ENCODE measurements at regions not wholly inside any gene's neighbourhood (a gene's known extent, or its start where the extent isn't known, plus 50 kb on each side); places are given as distances from the start of the nearest gene placed in this dataset.
A peak's percentile ranks its signal among the peaks of the same experiment; 100 is the strongest.
"Not testable (repeated sequence)": the region's sequence is repeated elsewhere in the genome, so short reads cannot be mapped to it uniquely, and the experiment has no call there.

DNA sequence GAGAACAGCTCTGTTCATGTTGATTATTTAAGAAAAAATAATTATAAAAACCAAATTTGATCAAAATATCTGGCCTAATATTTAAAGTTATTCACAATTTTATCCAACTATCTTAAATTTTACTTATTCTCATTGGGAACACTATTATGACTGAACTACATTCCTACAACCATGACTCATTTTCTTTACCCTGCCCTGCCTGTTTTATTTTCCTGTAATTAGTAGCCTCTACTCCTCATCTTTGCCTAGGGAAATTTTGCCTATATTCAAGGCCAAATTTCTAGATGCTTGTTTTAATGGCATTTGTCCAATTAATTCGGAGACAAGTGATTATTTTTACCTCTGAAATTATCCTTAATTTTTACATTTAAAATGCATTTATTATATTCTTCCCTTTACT lies 289.7 kb upstream of the TMEM229A start:
- no peak for DNase-seq

DNA sequence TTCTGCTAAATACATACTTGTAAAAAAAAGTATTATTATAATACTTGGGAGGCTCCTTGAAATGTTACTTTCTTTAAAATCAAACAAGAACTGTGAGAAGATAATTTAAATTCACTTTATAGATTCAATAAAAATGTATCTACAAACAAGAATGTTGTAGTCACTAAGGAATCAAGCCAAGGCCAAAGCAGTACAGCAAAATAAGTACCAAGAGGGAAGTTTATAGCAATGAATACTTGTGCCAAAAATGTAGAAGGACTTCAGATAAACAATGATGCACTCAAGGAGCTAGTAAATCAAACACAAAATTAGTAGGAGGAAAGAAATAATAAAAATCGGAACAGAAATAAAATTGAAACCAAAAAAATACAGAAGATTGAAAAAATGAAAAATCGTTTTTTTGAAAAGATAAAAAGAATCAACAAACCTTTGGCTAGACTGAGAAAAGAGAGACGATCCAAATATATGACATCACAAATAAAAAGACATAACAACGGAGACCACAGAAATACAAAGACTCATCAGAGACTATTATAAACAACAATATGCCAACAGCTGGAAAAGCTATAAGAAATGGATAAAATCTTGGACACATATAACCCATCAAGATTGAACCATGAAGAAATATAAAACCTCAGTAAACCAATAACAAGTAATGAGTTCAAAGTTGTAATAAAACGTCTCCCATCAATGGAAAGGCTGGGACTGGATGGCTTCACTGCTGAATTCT lies 286.0 kb upstream of the TMEM229A start:
- DNase-seq: no peak

DNA sequence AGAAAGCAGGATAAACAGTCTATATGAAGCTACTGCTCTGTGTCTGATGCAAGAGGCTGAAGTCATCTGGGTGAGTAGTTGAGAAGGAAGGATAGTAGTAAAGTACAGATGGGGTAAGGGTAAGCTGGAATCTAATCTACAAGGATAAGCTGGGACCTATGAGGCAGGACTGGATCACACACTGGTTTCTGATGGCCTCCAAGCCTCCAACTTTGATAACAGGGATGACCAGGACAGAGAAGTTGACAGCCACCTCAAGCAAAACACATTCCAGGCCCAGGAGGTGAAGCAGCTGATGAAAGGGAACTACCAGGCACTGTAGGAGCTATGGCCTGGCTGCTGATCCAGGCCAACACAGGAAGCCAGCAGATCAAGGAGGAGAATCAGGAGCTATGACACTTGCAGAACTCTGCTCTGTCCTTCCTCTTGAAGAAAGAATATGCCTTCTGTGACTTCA lies 278.1 kb upstream of the TMEM229A start:
- no peak for DNase-seq

DNA sequence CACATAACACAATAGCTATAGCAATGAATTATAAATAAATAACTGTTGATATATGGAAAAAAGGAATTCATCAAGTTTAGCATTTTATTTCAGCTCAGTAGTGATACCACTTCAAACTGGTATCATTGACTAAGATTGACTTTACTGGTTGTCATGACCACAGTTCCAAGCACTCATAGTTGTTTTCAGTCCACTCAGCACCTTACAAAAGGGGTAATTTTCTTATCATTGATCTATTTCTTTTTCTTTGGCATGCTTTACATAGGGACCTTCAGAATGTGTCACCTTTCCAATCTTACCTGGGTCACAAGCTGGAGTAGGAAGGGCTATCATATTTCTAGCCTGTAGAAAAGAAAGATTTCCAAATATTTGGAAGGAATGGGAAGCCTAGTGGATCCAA lies 275.5 kb upstream of the TMEM229A start:
- no peak for DNase-seq

DNA sequence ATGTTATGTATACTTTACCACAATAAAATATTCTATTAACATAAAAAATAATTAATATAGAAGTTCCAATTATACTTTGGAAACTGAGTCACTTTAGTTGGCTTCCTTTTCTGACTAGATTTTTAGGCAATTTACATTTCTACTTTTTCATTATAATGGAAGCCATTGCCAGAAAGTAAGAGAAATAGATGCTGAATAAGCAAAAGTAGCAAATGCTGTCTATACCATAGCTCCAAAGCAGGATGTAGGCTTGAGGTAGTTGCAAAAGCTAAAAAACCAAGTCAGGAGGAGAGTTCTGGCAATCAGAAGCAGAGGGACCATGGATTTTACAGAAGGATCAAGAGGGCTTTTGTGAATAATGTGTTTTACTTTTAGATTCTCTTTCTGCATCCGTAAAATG lies 262.4 kb upstream of the TMEM229A start:
- no peak for DNase-seq

DNA sequence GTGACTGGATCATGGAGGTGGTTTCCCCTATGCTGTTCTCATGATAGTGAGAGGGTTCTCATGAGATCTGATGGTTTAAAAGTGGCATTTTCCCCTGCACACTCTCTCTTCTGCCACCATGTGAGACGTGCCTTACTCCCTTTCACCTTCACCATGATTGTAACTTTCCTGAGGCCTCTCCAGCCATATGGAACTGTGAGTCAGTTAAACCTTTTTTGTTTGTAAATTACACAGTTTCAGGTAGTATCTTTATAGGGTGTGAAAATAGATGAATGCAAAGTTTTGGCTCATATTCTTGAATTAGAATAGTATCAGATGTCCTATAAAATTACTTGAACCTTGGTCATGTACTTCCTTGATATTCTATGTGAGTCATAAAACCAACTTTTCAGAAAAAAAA lies 252.1 kb upstream of the TMEM229A start:
- no peak for DNase-seq

DNA sequence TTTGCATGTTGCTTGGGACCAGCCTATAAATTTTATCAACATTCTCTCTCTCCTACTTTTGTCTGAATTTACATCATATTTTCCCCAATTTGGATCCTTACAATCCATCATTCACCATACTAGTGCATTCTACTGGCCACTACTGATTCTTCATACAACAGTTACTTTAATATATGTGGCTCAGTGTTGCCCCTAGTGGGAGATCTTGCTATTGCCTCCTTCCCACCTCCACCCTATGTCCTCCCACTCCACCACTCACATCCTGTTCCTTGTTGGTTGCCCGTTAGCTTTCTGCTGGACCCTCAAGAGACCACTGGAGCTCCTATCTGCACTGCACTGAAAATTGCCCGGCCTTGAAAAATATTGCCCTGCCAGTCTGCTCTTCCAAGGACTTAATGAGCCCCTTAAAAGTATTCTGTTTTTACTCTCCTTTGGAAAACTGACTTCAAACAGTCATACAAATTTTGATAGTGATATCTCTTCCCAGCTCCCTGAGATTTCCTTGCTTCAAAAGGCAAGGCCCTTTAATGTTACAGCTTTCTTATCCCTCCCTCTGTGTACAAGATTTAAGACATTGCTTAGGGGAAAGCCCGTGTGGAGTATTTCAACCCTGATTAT lies 243.2 kb upstream of the TMEM229A start:
- DNase-seq: peak; percentile 7

DNA sequence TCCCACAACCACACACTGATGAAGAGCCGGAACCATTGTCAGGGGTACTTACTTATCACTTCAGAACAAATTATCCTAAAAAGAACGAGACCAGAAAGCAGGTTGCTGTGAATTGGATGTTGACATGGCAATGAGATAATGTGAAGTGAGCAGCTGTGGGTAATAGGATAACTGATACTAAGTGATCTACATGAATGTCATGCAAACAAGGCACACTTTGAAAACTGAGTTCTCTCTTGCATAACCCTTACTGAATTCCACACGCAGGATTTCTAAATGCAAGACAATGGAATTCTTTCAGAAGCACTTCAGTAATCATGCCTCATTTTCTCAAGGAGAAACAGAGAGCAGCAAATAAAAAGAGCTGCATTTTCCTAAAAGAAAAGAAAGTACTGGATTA lies 242.5 kb upstream of the TMEM229A start:
- DNase-seq: peak; percentile 67

DNA sequence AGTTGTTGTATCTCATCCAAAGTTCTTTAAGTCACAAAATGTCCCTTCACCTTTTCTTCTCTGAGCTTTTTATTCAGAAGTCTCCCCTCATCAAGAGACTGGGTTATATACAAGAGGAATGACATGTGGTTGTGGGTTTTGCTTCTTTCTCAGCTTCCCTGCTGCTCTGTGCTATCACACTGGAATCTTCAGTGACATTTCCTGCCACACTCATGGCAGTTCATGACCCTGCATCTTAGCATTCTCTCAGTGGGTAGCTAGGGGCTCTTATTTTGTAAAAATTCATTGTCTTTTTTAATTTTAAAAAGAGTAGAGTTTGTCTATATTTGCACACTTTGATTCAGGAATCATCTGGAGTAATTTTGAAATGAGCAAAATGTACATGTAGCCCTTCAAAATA lies 236.9 kb upstream of the TMEM229A start:
- DNase-seq: no peak

DNA sequence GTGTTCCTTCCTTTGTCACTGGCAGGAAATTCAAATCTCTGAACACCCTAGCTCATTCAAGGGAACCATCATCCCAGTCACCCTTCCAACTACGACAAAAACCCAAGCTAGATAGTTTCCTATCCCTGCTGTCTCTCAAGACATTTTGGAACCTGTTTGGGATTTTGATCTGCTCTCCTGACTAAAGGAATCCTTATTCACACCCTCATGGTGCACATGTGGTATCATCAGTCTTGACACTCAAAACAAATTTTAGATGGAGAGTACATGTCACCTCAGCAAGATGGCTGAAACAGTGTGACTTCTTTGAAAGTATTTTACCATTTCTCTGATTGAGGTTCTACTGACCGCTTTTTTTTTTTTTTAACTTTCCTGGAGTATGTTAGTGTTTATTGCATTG lies 234.3 kb upstream of the TMEM229A start:
- DNase-seq: no peak

DNA sequence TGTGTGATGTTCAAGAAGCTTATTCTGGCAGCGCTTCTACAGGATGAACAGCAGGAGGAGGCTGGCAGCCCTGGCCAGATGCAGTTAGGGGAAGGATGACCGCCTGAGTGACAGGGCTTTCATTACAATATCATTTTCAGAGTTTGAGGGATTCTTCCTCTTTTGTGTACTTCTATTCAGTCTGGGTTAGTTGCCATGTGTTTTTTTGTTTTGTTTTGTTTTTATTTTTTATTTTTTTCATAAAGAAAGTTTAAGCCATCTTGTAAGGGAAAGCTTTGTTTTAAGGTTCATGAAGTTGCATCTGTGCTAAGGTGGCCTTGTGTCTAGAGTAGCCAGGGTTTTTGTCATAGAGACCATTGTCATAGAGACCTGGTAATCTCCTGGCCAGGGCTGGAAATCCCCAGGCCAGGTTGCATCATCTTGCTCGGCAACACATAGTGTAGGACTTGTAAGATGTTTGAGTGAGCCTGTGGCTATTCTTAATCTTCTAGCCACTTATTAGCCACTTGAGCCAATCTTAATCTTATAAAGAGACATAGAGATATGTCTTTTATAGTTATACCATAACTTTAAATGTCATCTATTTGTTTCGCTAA lies 230.5 kb upstream of the TMEM229A start:
- DNase-seq: no peak

DNA sequence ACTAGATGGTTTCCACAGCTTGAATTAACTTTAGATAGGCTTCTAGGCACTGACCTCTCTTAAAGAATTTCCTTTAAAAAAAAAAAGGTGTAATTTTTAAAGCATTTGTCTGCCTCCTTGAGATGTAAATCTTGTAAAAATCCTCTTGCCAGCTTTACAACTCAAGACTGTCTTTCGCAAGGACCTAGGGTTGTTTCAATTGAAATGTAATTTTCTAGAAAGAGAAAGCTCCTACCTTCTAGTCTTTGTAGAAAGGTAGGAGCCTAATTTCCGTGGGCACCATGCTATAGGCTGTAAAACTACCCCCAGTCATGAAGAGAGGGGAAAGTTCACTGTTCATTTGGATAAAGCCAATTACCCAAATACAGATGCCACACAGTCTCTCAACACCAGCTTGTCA lies 228.8 kb upstream of the TMEM229A start:
- DNase-seq: no peak

DNA sequence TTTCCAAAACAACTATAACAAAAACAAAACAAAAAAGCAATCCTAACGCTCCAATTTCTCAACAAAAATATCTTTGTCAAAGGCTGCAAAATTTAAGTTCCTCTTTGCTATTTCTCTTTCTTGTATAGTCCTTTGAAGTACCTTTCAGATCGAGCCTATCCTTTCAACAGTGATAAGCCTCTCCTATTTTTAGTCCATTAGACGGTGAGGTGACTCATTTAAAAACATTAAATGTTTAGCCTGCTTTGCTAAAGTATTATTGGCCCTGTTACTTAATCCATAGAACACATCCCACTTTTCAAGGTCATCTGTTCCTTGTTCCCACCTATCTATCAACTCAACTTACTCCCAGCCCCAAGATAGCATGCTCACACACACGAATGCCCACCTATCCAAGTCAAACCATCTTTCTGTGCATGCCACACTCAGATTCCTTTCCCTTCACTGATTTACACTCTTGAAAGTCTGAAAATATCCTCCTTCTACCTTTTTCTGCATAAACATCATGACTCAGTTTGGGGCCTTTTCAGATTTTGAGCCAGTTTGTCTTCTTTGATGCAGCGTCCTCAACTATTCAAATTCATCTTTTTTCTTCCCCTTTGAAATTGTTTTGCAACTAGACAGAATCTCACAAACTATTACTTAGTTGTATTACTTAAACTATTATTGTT lies 224.9 kb upstream of the TMEM229A start:
- no peak for DNase-seq

DNA sequence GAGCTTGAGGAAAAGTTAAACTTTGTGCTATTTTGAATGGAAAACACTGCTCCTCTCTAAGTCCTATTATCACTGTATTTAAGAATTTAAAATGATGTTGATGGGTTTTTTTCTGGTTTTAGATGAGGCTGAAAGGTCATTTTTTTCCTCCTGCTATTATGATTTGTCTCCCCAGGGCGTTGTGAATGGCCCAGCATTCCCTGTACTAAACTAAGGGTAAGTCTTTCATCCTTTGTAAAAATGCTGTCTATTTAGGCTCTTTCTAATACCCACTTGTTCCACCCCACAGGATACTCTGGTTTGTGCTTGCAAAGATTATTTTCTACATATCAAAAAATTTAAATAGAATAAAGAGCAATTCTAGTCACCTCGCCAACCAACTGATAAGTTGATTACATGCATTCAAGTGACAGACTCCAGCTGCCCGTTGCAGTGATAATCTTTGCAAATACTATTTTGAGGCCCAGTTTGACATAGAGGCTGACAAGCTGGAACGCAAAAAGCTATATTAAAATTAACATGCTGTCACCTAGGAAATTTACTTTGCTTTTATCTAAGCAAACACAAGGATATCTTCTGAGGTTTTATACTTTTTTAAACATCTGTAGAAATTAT lies 222.3 kb upstream of the TMEM229A start:
- DNase-seq: no peak

DNA sequence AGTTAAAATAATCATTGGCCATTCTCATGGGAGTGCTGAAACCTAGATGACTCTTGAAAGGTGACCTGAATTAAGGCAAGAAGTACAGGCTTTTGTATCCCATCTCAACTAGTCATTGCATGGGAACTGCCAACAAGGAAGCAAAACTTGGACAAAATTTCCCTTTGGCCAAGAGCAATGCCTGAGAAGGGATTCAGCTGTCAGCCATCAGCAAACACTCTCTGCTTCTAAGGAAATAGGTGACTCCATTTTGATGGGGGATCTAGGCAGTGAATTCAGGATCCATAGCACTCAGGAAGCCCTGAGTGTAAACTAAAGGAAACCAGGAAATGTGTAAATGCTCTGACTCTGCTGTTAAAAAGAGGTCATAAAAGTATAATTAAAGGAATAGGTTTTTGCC lies 221.5 kb upstream of the TMEM229A start:
- no peak for DNase-seq

DNA sequence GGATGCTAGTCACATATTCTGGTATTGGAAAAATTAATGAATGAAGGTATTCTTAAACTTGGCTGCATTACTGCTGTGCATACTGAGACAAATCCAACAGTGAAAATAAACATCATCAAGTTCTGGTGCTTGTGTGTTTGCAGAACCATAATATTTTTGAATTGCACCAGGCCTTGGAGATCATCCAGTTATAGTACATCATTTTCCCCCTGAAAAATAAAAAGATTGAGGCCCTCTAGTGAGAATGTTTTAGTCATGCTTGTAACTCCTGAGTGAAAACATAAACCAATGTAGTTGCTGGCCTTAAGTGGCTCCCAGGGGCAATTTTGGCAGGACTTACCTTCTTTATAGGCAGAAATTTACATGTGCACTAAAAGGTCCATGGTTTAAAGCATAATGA lies 218.8 kb upstream of the TMEM229A start:
- DNase-seq: no peak

DNA sequence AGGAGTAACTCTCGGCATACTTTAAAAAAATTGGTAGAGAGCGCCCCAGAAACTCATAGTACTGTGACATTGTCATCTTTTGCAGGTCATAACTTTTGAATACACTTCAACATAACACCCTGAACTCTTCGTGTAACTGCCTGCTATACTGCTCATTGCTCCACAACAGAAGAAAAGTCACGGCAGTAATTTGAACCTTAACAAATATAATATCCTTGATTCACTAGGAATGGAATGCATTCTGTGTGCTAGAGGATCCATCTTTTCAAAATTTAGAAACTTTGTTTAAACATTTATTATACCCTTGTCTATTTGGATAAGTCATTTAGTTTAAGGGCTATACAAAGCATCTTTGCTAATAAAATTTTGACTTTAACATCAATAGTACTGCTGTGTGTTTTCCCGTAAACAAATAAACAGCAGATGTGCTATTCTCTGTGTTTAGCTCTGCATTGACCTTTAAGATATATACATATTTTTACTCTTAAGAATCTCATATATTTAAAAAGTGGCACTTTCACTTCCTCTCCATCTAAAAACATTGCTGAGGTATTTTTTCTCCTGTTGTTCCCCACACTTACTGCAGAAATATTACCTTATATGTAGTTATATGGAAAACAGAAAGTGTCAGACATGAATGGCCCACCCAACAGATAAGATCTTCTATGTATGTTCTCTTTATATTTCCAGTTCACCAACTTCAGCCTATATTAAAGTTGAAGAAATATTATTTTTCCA lies 217.6 kb upstream of the TMEM229A start:
- DNase-seq: no peak

DNA sequence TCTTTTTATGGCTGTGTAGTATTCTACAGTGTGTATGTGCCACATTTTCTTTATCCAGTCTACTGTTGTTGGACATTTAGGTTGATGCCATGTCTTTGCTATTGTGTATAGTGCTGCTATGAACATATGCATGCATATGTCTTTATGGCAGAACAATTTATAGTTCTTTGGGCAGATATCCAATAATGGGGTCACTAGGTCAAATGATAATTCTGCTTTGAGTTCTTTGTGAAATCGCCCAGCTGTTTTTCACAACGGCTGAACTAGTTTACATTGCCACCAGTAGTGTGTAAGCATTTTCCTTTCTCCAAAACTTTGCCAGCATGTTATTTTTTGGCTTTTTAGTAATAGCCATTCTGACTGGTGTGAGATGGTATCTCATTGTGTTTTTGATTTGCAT lies 214.8 kb upstream of the TMEM229A start:
- no peak for DNase-seq

DNA sequence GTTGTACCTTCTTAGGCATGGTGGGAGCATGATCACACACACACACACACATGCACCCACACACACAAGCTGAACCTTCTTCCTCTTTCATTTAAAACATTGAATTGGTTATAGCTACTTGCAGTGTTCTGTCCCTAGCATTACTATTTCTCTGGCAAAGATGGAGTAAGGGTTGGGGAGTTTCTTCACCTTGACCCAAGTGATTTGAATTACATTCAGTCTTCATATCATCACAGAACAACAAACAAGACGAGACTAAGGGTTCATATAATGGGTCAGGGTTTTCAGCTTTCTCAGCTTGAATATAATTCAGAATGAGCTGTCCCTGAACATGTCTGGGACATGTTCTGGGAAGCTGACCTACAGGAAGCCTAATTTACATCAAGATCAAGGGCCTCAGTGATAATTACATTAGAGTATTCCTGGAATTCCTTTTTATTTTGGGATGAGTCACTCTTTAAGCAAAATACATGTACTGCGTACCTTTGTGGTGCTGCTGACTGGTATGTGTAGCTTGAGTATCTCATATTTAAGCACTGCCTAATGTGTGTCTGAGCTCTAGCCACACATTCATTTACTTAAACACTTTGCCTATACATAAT lies 213.5 kb upstream of the TMEM229A start:
- no peak for DNase-seq

DNA sequence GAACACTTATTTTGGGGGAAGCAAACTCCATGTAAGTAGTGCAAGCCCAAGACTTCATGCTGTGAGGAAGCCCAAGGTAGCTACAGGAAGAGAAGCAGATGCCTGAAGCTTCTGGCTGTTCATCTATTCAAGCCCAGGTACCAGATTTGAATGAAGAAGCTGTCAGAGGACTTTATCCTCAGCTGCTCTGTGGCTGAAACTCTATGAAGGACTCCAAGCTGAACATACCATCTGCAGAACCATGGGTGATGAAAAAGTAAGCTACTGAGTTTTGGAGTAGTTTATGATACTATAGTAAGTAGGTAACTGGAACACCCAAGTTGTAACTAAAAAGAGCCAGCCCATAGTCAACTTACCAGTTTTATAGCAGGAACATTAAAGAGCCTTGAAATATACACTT lies 211.6 kb upstream of the TMEM229A start:
- DNase-seq: not testable (repeated sequence)

DNA sequence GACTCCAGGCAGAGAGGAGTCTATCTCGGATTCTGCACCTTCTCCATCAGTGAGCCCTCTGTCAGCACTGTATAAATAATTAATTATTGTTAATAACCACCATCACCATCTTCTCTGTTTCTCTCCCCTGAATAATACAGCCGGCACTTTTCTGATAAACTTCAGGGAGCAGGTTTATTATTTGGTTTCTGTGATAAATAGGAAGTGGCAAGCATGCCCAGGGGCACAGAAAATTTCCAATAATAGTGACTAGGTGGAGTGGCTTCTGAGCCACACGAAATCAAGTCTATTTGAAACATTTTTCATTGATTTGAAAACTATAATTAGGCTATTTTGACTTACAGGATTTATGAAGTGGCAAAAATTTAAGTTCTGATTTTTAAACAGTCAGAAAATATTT lies 186.8 kb upstream of the TMEM229A start:
- no peak for DNase-seq

DNA sequence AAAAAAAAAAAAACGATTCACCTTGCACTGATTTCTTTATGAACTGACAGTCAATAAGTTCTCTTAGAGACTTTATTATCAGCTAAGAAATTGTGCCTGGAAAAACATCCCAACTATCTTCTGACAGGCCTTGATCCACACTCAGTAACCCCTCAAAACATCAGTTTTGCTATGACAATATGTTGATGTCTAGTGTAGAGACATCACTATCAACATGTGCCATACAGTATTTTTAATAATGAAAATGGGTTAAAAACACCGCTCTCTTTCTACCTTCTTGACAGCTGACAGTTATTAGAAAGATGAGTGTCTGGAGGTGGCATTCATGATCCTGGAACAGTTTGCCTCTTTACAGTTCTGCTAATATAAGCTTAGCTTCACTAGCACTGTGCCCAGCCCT lies 175.8 kb upstream of the TMEM229A start:
- no peak for DNase-seq
